ENCODE measurements at regions not wholly inside any gene's neighbourhood (a gene's known extent, or its start where the extent isn't known, plus 50 kb on each side); places are given as distances from the start of the nearest gene placed in this dataset.

DNA sequence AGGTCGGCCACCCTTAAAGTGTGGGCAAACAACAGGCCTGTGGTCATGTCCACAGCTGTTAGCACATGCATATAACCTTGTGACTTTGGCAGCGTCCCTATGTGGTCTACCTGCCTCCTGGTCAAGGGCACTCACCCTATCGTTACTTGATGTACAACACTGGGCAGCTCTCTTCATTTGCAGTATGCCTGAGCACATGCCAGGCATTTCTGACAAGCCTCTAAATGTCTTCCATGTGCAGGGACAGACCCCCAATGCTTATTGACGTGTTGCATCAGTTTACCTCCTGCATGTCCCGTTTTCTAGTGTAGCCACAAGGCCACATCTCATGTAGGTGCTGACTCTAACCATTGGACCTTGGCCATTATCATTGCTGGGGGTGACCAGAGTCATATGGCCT, 731.7 kb upstream of the MIR17HG start:
- Histone ChIP-seq H3K27ac (ENCODE audit: low read depth, low read length, severe bottlenecking) (no peak overlapping the region), H3K9me3 (ENCODE audit: control insufficient read depth, low read length) (peaks cover 7% of the 10 kb centered on the region), H3K4me3 (ENCODE audit: extremely low read depth, insufficient read depth, low read length, poor library complexity, severe bottlenecking) (no peak overlapping the region), H3K4me1 (ENCODE audit: control insufficient read depth, insufficient read depth, low read length, poor library complexity, severe bottlenecking) (no peaks in the 10 kb centered on the region), H3K36me3 (ENCODE audit: control insufficient read depth, insufficient read depth, low read length) (no peaks in the 10 kb centered on the region)
- 88% methylated on average over 4 to 5 of the region's 5 CpGs for WGBS, 2 experiments (ENCODE audit: insufficient coverage in 2 of 2)

DNA sequence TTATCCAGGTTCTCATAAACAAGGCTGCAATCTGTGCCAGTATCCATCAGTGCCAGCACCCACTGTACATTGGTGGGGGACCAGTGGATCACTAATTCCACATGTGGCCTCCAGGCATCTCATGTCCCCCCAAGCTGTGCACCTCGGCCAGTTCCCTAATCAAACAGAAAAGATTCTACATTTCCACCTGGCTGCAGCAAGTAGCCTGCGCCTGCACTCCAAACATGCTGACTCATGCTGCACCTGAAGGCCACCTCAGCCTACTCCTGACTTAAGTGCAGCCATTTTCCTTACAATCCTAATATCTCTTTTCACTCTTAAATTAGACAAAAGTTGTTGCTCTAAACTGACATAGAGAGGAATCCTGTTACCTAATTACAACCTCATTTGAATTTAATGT, 729.4 kb upstream of the MIR17HG start:
- 84 to 100% methylated on average over 1 to 2 of the region's 2 CpGs for WGBS, 2 experiments (ENCODE audit: insufficient coverage in 2 of 2)

DNA sequence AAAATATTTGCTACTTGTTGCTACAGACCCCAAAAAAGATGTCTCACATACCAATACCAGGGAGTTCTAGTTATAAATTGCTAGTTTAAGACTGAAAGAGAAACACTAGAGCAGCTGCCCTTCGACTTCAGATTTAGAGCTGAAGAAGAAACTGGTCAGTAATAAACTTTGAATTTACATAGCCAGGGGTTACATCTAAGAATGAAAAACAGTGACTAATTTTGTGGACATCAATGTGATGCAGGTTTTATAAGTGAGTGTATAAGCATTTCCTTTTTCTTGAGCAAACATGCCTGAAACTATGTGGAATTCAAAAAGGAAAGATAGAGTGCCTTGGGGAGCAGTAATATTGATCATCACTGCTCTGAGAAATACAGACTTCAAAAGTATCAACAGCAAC, 724.9 kb upstream of the MIR17HG start:
- Histone ChIP-seq H3K27ac (ENCODE audit: low read depth, low read length, severe bottlenecking) (no peak overlapping the region), H3K4me1 (ENCODE audit: control insufficient read depth, insufficient read depth, low read length, poor library complexity, severe bottlenecking) (no peaks in the 10 kb centered on the region), H3K4me3 (ENCODE audit: extremely low read depth, insufficient read depth, low read length, poor library complexity, severe bottlenecking) (no peak overlapping the region), H3K36me3 (ENCODE audit: control insufficient read depth, insufficient read depth, low read length) (no peaks in the 10 kb centered on the region), H3K9me3 (ENCODE audit: control insufficient read depth, low read length) (peaks cover 3% of the 10 kb centered on the region)
- WGBS, 2 experiments (ENCODE audit: insufficient coverage in 2 of 2), result 71 to 80% methylated on average over 1 of the region's 1 CpG

More for the DNA sequence above, 729.4 kb upstream of the MIR17HG start:
- Histone ChIP-seq H3K4me1 (ENCODE audit: control insufficient read depth, insufficient read depth, low read length, poor library complexity, severe bottlenecking) (no peaks in the 10 kb centered on the region), H3K9me3 (ENCODE audit: control insufficient read depth, low read length) (peaks cover 7% of the 10 kb centered on the region), H3K4me3 (ENCODE audit: extremely low read depth, insufficient read depth, low read length, poor library complexity, severe bottlenecking) (no peak overlapping the region), H3K27ac (ENCODE audit: low read depth, low read length, severe bottlenecking) (no peak overlapping the region), H3K36me3 (ENCODE audit: control insufficient read depth, insufficient read depth, low read length) (no peaks in the 10 kb centered on the region)

DNA sequence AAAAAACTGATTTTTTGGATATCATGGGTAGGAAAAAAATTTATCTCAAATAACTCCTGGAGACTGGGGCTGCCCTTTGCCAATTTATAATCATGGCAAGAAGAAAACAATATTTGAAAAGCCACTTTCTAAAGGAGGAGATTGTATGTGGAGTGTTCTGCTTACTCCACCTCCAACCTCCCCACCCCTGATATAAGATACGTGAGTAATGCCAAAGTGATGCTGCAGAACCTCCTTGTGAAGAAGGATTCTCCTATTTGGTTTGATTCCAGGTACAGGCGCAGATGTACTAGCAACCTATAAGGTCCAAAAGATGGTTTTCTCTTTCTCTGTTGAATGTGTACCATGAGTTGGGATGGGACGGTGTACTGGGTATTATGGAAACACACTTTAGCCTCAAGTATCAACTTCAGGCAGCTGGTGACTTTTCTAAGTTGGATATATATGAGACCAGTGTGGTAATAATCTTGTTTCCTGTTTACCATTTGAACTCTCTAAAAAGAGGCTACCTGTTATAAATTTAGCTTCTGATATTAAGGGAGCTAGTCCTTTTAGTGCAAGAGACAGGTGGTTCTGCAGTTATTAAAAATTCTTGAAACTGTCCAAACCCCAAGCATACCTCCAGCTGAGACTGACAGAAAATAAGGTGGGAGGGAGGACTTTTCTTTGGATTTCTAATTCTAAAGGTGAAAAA, 724.0 kb upstream of the MIR17HG start:
- 91% methylated on average over 1 of the region's 3 CpGs; no CpG with 5 or more reads in 1 of the 2 experiments for WGBS, 2 experiments (ENCODE audit: insufficient coverage in 2 of 2)
- Histone ChIP-seq H3K36me3 (ENCODE audit: control insufficient read depth, insufficient read depth, low read length) (no peaks in the 10 kb centered on the region), H3K27ac (ENCODE audit: low read depth, low read length, severe bottlenecking) (no peak overlapping the region), H3K4me1 (ENCODE audit: control insufficient read depth, insufficient read depth, low read length, poor library complexity, severe bottlenecking) (no peaks in the 10 kb centered on the region), H3K9me3 (ENCODE audit: control insufficient read depth, low read length) (no peaks in the 10 kb centered on the region), H3K4me3 (ENCODE audit: extremely low read depth, insufficient read depth, low read length, poor library complexity, severe bottlenecking) (no peak overlapping the region)

DNA sequence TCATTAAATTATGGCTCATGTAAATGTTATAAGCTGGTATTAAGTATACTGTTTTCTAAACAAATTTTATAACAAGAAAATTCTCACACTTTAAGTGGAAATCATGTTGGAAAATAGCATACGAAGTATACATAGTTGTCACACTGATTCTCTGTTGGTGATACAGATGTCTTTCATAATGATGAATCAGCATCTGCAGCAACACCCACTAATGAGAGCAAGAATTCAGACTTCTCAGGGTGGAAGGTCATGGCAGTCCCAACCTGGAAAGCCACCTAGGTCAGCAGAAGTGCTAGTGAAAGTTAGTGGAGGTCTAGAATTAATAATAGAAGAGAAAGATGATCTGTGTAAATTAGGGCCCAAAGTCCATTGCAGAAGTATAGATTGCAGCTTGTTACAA, 719.7 kb upstream of the MIR17HG start:
- no CpG with 5 or more reads among the region's 1 CpG for WGBS, 2 experiments (ENCODE audit: insufficient coverage in 2 of 2)
- Histone ChIP-seq H3K4me1 (ENCODE audit: control insufficient read depth, insufficient read depth, low read length, poor library complexity, severe bottlenecking) (no peaks in the 10 kb centered on the region), H3K4me3 (ENCODE audit: extremely low read depth, insufficient read depth, low read length, poor library complexity, severe bottlenecking) (no peak overlapping the region), H3K27ac (ENCODE audit: low read depth, low read length, severe bottlenecking) (no peak overlapping the region), H3K9me3 (ENCODE audit: control insufficient read depth, low read length) (no peaks in the 10 kb centered on the region), H3K36me3 (ENCODE audit: control insufficient read depth, insufficient read depth, low read length) (no peaks in the 10 kb centered on the region)

DNA sequence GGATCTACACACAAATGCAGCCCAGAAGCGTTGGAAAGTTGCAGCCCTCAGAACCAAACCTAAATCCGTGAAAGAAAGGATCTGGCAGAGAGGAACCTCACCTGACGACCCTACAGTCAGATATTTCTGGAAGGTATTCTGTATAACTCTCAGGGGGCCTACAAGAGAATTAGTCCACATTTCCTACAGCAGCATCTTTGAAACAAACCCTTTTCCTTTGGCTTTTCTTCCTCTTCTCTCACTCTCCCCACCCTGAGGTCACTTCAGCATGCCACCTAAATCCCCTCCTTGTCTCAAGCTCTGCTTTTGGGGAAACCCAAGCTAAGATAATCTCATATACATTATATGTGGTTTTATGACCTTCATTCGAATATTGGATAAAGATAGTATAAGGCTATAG, 719.0 kb upstream of the MIR17HG start:
- 89 to 100% methylated on average over 1 to 3 of the region's 4 CpGs for WGBS, 2 experiments (ENCODE audit: insufficient coverage in 2 of 2)
- H3K27ac ChIP-seq (ENCODE audit: low read depth, low read length, severe bottlenecking), result no peak overlapping the region
- H3K4me1 ChIP-seq (ENCODE audit: control insufficient read depth, insufficient read depth, low read length, poor library complexity, severe bottlenecking), result no peaks in the 10 kb centered on the region
- H3K4me3 ChIP-seq (ENCODE audit: extremely low read depth, insufficient read depth, low read length, poor library complexity, severe bottlenecking), result no peak overlapping the region
- H3K36me3 ChIP-seq (ENCODE audit: control insufficient read depth, insufficient read depth, low read length), result no peaks in the 10 kb centered on the region
- no peaks in the 10 kb centered on the region for H3K9me3 ChIP-seq (ENCODE audit: control insufficient read depth, low read length)

DNA sequence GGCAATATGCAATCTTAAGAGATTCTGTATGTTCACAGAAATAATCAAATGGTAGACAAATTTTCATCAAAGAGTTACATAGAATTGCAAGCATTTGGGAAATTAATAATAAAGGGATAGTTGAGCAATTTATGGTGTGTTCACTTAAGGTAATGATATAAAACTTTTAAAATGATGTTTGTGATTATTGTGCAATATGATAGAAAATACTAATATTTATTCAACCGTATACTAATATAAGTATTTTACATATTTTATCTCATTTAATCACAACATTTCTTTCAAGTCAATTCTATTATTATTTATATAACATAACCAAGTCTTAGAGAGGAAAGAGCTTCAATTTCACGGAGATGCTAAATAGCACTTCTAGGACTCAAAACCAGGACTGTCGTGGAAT, 716.8 kb upstream of the MIR17HG start:
- Histone ChIP-seq H3K27ac (ENCODE audit: low read depth, low read length, severe bottlenecking) (no peak overlapping the region), H3K4me3 (ENCODE audit: extremely low read depth, insufficient read depth, low read length, poor library complexity, severe bottlenecking) (no peak overlapping the region), H3K4me1 (ENCODE audit: control insufficient read depth, insufficient read depth, low read length, poor library complexity, severe bottlenecking) (no peaks in the 10 kb centered on the region), H3K36me3 (ENCODE audit: control insufficient read depth, insufficient read depth, low read length) (no peaks in the 10 kb centered on the region), H3K9me3 (ENCODE audit: control insufficient read depth, low read length) (no peaks in the 10 kb centered on the region)
- WGBS, 2 experiments (ENCODE audit: insufficient coverage in 2 of 2), result 87 to 94% methylated on average over 2 of the region's 3 CpGs

DNA sequence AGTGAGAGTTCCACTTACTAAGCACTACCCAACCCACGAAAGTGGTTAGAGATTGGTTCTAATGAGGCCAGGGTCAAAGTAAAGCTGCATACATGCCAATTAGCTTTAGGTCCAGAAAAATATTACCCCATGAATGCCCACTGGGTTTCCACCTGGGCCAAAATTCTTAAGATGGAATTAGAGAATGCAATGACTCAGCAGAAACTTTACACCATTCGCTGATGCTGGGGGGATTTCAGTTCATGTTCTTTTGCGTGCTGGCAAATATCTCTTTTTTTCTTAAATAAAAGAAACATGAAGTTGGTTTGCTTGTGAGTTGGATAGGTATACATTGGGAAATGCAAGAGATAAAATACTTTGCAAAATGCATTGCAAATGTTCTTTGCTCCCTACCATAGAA, 715.3 kb upstream of the MIR17HG start:
- Histone ChIP-seq H3K9me3 (ENCODE audit: control insufficient read depth, low read length) (no peaks in the 10 kb centered on the region), H3K27ac (ENCODE audit: low read depth, low read length, severe bottlenecking) (no peak overlapping the region), H3K4me3 (ENCODE audit: extremely low read depth, insufficient read depth, low read length, poor library complexity, severe bottlenecking) (no peak overlapping the region), H3K4me1 (ENCODE audit: control insufficient read depth, insufficient read depth, low read length, poor library complexity, severe bottlenecking) (no peaks in the 10 kb centered on the region), H3K36me3 (ENCODE audit: control insufficient read depth, insufficient read depth, low read length) (no peaks in the 10 kb centered on the region)
- WGBS, 2 experiments (ENCODE audit: insufficient coverage in 2 of 2), result 88% methylated on average over 1 of the region's 3 CpGs; no CpG with 5 or more reads in 1 of the 2 experiments

DNA sequence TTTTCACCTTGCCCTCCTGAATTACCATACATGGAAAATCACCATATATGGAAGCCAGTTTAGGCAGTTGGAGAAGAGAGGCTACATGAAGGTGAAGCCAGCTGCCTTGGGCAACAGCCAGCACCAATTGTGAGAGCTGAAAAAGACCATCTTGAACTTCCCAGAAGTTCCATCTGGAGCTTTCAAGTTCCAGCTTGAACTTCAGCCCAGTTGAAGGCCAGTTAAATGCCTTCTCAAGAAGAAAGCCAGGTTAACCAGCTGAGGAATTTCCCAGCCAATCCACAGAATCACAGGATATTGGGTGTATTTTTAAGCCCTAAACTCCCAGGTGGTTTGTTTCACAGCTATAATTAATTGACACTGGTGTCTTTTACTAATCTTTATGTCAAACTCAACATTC, 713.6 kb upstream of the MIR17HG start:
- Histone ChIP-seq H3K9me3 (ENCODE audit: control insufficient read depth, low read length) (no peaks in the 10 kb centered on the region), H3K36me3 (ENCODE audit: control insufficient read depth, insufficient read depth, low read length) (no peaks in the 10 kb centered on the region), H3K27ac (ENCODE audit: low read depth, low read length, severe bottlenecking) (no peak overlapping the region), H3K4me1 (ENCODE audit: control insufficient read depth, insufficient read depth, low read length, poor library complexity, severe bottlenecking) (no peaks in the 10 kb centered on the region), H3K4me3 (ENCODE audit: extremely low read depth, insufficient read depth, low read length, poor library complexity, severe bottlenecking) (no peak overlapping the region)

DNA sequence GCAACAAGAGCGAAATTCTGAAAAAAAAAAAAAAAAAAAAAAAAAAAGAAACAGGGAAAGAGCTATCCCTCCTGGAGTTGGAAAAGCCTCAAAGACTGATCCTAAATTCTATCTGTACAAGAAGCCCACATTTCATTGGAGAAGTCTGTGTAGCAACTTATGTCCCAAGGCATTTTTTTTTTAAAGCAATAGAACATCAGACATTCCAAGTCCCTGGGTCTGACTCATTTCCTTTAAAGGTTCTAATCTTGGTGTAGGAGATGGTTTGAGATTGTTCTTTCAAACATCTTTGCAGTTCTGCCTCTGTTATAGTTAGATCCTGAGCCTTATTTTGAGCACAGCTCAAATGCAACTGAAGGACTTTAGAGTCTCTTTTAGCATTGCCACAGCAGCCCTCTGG, 706.5 kb upstream of the MIR17HG start:
- WGBS, 2 experiments (ENCODE audit: insufficient coverage in 2 of 2), result no CpG with 5 or more reads among the region's 1 CpG
- Histone ChIP-seq H3K9me3 (ENCODE audit: control insufficient read depth, low read length) (peaks cover 5% of the 10 kb centered on the region), H3K4me3 (ENCODE audit: extremely low read depth, insufficient read depth, low read length, poor library complexity, severe bottlenecking) (no peak overlapping the region), H3K36me3 (ENCODE audit: control insufficient read depth, insufficient read depth, low read length) (no peaks in the 10 kb centered on the region), H3K4me1 (ENCODE audit: control insufficient read depth, insufficient read depth, low read length, poor library complexity, severe bottlenecking) (peaks cover 3% of the 10 kb centered on the region), H3K27ac (ENCODE audit: low read depth, low read length, severe bottlenecking) (no peak overlapping the region)

DNA sequence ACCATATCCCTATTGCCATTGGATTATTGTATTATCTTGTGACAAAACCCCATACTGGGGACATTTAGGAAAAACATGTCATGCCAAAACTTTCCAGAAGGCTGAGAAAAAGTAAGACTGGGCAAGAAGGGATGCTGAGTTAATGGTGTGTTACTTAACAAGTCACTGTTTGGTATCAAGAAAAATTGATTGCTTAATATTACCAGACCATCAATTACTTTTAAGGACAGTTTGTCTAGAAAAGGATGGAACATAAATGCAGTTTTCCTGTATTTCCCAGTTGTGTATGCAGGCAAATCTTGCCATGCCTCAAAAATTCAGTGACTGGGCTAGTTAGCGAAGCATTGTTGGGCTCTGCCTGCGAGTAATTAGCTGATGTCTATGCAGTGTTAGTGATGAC, 705.6 kb upstream of the MIR17HG start:
- Histone ChIP-seq H3K4me1 (ENCODE audit: control insufficient read depth, insufficient read depth, low read length, poor library complexity, severe bottlenecking) (peaks cover 3% of the 10 kb centered on the region), H3K4me3 (ENCODE audit: extremely low read depth, insufficient read depth, low read length, poor library complexity, severe bottlenecking) (no peak overlapping the region), H3K9me3 (ENCODE audit: control insufficient read depth, low read length) (peaks cover 10% of the 10 kb centered on the region), H3K27ac (ENCODE audit: low read depth, low read length, severe bottlenecking) (no peak overlapping the region), H3K36me3 (ENCODE audit: control insufficient read depth, insufficient read depth, low read length) (no peaks in the 10 kb centered on the region)
- 90 to 100% methylated on average over 2 of the region's 2 CpGs for WGBS, 2 experiments (ENCODE audit: insufficient coverage in 2 of 2)

Data from mesodermal cell (in vitro differentiated cells).